NCI-H1417 (cell line): ENCODE measurements at regions not wholly inside any gene's neighbourhood (a gene's known extent, or its start where the extent isn't known, plus 50 kb on each side); places are given as distances from the start of the nearest gene placed in this dataset.

ENCODE experiments used
- DNase-seq, 3 experiments: peaks; one replicate each; lab custom pipeline; 2025; lab: John Stamatoyannopoulos, UW

- no peak for DNase-seq
Measured at GRCh38 chr2:176502619-176503018, 233.4 kb downstream of the MTX2 start.

DNA sequence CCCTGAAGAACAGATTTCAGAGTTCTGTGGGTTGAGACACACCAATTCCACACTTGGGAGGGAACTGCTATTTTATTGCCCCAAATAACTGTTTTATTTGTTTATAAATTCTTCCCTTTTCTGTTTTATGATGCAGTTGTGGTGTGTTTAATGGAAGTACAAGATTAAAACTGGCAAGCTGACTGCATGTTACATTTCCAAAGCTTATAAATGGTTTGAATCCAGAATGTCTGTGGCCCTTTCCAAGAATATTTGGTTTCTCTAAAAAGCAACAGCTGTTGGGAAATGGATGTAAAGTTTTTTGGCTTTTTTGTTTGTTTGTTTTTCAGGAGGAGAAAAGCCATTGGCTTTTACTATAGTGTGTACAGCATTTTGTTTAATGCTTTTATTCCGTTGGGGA is 234.5 kb downstream of the MTX2 start:
- no peak for DNase-seq

- no peak for DNase-seq
Measured at GRCh38 chr2:176504440-176504839, 235.2 kb downstream of the MTX2 start.

GRCh38 chr2:176507786-176508185 is 238.5 kb downstream of the MTX2 start:
- no peak for DNase-seq

DNA sequence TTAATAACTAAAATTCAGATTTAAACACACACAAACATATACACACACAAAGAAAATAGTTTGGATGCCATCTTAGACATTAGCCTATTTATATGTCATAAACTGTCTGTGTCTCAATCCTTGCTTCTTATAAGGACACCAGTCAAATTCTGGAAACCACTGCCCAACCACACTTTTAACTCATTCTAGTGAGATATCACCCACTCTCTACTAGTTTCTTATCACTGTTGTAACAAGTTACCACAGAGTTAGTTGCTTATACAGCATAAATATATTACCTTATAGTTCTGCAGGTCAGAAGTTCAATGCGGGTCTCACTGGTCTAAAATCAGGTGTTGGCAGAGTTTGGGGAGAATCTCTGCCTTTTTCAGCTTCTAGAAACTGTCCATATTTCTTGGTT is 239.1 kb downstream of the MTX2 start:
- DNase-seq, result no peak

DNA sequence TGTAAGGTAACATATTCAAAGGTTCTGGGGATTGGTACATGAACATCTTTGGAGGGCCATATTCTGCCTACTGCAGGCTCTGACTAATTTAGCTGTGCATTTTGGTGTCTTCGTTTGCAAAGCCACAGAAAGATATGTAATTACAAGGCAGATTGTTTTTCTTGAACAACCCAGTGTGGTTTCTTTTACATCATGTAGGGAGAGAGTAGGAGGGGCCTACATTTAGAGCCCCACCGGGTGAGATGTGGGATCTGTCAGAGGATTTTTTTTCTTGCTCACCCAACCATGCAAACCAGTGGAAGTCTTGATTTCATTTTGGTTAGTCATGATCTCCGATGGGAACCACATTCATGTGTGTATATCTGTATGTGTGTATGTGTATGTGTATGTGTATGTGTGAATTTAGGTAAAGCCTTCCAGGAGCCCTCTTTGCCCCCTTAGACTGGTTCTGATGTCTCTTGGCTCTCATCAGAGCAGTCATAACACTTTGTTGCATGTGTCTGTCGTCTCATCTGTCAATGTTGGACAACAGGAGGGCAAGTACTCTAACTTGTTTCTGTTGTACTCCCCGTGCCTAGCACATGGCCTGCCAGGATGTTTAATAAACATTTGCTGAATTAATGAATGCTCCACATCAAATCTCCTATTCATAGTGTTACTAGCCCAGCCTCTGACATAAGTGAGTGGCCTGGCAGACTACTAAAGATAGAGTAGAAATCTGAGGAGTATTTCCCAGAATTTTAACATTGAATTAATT is 239.9 kb downstream of the MTX2 start:
- peak in 1 of 3 experiments; percentile 2 for DNase-seq

- DNase-seq, result no peak
Measured at GRCh38 chr2:176514276-176514675, 245.0 kb downstream of the MTX2 start.

DNA sequence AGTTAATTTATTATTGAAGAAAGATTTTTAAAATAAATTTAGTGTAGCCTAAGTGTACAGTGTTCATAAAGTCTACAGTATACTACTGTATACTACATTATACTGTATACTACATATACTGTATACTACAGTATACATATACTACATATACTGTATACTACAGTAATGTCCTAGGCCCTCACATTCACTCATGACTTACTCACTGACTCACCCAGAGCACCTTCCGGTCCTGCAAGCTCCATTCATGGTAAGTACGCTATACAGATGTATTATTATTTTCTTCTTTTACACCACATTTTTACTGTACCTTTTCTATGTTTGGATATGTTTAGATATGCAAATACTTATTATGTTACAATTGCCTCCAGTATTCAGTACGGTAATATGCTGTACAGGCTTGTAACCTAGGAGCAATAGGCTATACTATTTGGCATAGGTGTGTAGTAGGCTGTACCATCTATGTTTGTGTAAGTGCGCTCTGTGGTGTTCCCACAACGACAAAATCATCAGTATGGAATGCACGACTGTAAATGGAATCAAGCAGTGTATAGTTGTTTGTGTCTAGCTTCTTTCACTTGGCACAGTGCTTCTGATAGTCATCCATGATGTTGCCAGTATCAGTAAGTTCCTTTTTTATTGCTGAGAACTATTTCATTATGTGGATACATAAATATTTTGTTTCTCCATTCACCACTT is 245.7 kb downstream of the MTX2 start:
- DNase-seq, result no peak

- no peak for DNase-seq
Measured at GRCh38 chr2:176516051-176516602, 246.9 kb downstream of the MTX2 start.

- DNase-seq, result peak in 1 of 3 experiments; percentile 11
Measured at GRCh38 chr2:176518823-176519222, 249.6 kb downstream of the MTX2 start.

DNA sequence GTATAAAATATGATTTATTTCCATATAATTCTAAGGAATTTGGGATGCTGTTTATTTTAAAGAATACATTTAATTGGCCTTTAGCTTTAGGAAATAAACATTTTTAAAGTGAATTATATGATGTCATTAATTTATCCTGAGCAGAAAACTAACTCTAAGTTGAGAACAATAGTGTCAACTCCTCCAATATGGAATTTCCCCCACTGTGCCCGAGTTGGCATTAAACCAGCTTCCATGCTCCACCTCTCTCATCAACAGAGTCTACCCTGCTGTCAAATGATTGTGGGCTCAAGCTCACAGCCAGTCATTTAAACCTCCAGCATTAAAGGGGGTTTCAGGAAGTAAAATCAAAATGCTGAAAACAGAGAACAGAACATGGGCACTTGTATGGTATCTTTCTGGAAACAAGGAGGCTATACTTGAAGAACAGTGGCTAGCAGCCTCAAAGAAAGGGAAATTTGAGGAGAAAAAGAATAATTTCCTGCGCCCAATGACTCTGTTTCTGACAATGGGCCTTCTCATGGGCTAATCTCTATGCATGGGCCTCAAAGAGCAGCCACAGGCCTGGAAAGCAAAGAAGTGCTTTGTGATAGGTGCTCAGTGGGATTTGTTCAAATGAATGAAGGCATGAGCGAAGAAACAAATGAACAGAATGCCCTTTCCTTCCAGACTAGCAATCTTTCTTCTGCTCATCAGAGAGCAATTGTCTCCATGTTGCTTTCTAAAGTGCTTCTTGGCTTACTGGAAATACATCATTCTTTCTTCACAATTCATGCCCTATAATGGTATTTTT is 252.8 kb downstream of the MTX2 start:
- DNase-seq, result no peak

DNA sequence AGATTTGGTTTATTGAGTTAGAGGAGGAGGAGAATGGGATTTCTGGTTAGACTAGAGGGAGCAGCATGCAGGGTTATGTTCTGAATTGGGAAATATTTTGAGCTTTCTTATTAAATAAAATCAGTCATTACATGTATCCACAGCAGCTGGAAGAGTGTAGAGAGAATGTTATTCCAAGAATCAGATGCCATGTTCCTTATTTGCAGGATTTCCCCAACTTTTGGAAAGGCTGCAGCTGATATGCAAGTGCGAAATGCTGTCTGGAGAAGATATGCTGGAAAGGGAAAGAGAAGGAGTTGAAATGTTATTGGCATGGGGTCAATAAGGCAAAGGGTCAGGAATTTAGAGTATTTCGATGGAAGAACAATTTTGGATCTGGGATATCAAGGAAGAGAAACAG is 255.8 kb downstream of the MTX2 start:
- no peak for DNase-seq

DNA sequence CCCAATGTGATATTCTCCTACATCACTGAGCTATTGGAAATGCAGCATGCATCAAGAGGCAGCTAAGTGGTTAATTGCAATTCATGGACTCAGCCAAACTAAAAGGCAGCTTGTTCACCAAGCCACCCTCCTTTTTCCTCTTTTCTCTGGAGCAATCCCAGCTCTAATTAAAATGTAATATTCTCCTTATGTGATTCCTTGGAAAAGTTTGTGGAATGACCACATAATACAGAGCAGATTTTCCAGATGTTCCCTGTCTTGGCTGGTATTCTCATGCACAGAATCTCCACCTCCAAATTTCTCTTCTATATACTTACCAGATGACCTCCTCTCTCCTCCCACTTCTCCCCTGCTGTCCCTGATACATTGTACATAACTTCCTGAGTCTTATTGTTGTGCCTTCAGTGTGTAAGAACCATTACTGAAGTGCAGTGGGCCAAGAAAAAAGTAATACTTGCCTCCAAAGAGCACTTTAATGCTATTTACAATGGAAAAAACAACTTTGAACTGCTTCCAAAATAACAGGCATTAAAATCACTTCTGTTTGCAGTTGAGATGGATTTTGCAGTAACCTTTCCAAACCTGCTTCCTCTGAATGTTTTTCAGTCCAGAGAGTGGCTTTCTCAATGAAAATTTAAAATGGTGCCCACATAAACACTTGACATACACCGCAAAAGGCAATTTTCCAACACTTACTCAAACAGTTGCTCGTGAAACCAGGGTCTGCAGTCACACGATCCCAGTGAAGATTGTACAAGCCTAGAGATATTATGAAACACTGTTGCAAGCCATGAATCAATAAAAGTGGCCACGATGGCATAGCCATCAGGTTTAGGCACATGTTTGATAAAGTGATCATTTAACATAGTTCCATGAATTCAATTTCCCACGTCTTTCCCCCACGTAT is 258.0 kb downstream of the MTX2 start:
- peak in 2 of 3 experiments; percentile 44 to 68 for DNase-seq

DNA sequence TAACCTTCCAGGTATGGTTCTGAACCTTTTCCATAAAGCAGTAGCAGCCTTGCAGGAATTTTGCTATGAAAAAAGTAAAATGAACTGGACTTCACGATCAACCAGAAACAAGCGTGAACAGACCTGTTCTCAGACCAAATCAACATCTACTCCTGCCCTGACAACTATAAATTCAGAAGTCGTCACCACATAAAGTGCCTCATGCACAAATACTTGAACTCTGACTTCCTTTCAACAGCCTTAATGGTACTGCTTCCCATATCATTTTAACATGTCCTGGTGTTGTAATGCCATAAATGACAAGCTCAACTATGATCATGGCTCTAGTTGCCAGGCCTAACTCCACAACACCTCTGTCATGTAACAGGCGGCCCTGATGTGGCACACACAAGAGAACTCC is 262.4 kb downstream of the MTX2 start:
- DNase-seq, result no peak

- DNase-seq, result peak in 1 of 3 experiments; percentile 31
Measured at GRCh38 chr2:176533505-176534193, 264.4 kb downstream of the MTX2 start.

DNA sequence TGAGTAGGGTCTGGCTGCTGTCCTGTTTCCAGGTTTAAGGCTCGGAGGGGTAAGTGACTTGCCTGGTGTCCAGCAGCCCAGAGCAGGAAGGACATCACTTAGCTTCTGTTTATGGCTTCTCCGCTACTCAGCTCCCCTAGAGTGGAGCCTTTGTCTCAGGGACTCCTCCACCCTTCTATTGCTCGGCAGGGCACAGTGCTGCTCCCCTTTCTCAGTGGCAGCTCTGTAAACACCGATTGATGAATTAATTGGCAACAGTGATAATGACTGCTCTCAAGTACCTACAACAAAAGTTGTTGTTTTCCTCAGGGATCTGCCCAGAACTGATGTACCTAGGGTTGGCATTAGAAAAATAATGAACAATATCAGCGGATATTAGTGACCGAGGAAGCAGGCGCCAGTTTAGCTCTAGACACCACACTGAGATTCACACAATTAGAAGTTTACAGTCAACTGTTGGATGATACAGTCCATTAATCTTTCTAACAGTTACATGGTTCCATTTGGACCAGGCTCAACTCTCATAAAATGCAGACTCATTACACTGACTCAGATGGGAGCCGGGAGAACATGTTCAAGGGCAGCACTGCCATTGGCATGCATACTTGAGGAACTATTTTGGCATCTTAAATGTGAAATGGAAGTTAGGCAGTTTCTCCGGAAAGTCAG is 265.7 kb downstream of the MTX2 start:
- DNase-seq, result peak in 2 of 3 experiments; percentile 72 to 94

- DNase-seq, result peak in 2 of 3 experiments; percentile 14 to 80
Measured at GRCh38 chr2:176535467-176536113, 266.3 kb downstream of the MTX2 start.

DNA sequence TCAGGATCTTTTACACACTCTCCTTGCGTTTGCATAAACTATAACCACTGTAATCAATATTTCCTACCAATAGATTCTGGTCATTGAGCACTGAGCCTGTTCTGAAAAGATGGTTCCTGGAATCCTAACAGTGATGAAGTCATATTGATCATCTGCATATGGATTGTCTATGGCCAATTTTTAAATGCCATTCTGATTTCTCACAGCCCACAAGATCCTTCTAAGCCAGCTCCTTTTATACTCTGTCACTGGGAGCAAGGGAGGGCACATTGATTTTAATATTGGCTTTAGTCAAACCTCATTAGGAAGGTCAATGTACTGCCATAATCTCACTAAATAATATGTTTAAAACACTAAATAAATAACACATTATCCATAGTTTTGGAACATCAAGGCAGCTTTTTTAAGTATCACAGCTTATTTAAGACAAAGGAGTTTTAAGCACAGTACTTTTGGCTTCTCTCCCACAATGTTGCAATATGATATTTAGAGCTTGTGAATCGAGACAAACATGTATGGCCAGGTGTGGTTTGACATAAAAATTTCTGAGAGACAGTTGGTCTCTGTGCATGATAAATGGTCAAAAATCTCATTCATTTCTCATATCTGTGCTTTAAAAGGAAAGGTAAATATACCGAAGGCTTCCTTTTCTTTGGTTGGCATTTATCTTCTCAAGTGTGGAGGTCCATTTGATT is 267.3 kb downstream of the MTX2 start:
- DNase-seq, result peak; percentile 34 to 82 (median 75)

DNA sequence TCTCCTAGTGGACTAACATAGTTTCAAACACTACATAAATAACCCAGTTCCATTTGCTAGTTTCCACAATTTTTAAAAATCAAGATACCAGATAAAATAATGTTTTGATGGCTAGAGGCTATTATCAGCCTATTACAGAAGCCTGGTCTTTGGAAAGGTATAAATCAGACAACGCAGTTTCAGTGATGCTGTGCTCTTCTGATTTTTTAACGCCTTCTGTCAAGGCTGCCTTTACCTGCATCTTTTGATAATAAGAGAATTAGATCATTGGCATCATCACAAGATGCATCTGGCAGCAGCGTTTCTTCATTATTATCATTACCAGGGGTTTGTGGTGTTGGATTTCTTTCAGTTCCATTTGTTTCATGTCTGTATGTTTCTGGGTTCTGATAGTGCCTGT is 268.7 kb downstream of the MTX2 start:
- DNase-seq, result no peak
